Endothelial cell (in vitro differentiated cells): ENCODE measurements at regions not wholly inside any gene's neighbourhood (a gene's known extent, or its start where the extent isn't known, plus 50 kb on each side); places are given as distances from the start of the nearest gene placed in this dataset.

Experiments used
- DNase-seq: peaks from one replicate; pipeline ENCODE4 v3.0.0; 2021; ENCODE audit warnings: low spot score
- H3K27ac Mint-ChIP-seq: one replicate; pipeline ENCODE4 v1.8.0; 2021; ENCODE audit warnings: mixed read lengths, inconsistent platforms; ENCODE audit not compliant: unreplicated experiment
- H3K27me3 Mint-ChIP-seq: one replicate; pipeline ENCODE4 v1.8.0; 2021; ENCODE audit warnings: mild to moderate bottlenecking, moderate library complexity, mixed read lengths, inconsistent platforms; ENCODE audit not compliant: unreplicated experiment
- H3K36me3 Mint-ChIP-seq: one replicate; pipeline ENCODE4 v1.8.0; 2021; ENCODE audit warnings: mild to moderate bottlenecking, low read depth, mixed read lengths, inconsistent platforms; ENCODE audit not compliant: unreplicated experiment
- H3K4me1 Mint-ChIP-seq: one replicate; pipeline ENCODE4 v1.8.0; 2021; ENCODE audit warnings: mild to moderate bottlenecking, mixed read lengths, inconsistent platforms; ENCODE audit not compliant: unreplicated experiment
- H3K4me3 Mint-ChIP-seq: one replicate; pipeline ENCODE4 v1.8.0; 2021; ENCODE audit warnings: mild to moderate bottlenecking, mixed read lengths, inconsistent platforms; ENCODE audit not compliant: unreplicated experiment
- H3K9me3 Mint-ChIP-seq: one replicate; pipeline ENCODE4 v1.8.0; 2021; ENCODE audit warnings: mixed read lengths, inconsistent platforms; ENCODE audit not compliant: unreplicated experiment
- TF ChIP-seq, protein P1 (sequence below): fragments of 200-600 bp; sonication (generic); IDR thresholded peaks from one replicate; pipeline ENCODE4 v1.5.0; 2021; ENCODE audit warnings: antibody characterized with exemption; ENCODE audit not compliant: unreplicated experiment

DNA sequence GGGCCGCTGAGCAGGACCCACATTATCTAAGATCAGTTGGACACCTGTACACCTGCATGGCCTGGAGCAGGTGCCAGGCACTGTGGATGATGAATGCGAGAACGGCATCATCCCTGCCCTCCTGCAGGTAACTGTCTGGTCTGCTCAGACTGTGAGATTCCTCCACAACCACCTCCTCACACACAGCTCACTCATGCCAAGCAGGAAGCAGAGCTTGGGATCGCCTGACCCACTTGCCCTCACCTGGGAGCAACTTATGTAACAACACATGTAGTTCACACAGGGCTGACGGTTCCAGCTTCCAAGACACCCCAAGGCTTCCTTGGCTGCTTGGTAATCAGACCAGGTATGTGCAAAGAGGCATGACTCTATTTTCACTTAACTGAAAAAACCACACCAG is 359.2 kb downstream of the PREX1 start:
- Mint-ChIP-seq H3K36me3 (no peaks in the 10 kb centered on the region), H3K27me3 (no peaks in the 10 kb centered on the region), H3K27ac (no peak overlapping the region), H3K4me1 (no peaks in the 10 kb centered on the region), H3K9me3 (no peaks in the 10 kb centered on the region), H3K4me3 (no peak overlapping the region)
- no peak for DNase-seq
- TF ChIP-seq, protein P1, sequence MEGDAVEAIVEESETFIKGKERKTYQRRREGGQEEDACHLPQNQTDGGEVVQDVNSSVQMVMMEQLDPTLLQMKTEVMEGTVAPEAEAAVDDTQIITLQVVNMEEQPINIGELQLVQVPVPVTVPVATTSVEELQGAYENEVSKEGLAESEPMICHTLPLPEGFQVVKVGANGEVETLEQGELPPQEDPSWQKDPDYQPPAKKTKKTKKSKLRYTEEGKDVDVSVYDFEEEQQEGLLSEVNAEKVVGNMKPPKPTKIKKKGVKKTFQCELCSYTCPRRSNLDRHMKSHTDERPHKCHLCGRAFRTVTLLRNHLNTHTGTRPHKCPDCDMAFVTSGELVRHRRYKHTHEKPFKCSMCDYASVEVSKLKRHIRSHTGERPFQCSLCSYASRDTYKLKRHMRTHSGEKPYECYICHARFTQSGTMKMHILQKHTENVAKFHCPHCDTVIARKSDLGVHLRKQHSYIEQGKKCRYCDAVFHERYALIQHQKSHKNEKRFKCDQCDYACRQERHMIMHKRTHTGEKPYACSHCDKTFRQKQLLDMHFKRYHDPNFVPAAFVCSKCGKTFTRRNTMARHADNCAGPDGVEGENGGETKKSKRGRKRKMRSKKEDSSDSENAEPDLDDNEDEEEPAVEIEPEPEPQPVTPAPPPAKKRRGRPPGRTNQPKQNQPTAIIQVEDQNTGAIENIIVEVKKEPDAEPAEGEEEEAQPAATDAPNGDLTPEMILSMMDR = no peak

DNA sequence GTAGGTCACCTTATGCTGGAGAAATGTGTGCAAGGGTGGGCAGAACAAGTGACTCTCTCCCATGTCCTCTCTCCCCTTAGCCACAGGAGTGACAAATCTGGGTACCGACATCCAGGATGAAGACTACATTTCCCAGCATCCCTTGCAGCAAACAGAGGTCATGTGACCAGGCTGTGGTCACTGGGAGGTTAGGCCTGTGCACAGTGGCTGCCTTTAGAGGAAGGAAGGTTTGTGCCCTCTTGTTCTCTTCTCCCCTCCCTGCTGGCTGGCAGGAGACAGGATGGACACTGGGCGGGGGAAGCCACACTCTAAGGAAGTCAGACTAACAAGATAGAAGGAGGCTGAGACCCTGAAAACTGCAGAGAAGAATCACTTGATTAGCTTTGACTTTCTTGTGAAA is 360.2 kb downstream of the PREX1 start:
- H3K4me1 Mint-ChIP-seq = no peaks in the 10 kb centered on the region
- H3K27ac Mint-ChIP-seq = no peak overlapping the region
- no peaks in the 10 kb centered on the region for H3K36me3 Mint-ChIP-seq
- DNase-seq = no peak
- peaks cover 3% of the 10 kb centered on the region for H3K27me3 Mint-ChIP-seq
- H3K9me3 Mint-ChIP-seq = no peaks in the 10 kb centered on the region
- TF ChIP-seq, protein P1 = no peak
- H3K4me3 Mint-ChIP-seq = no peak overlapping the region

DNA sequence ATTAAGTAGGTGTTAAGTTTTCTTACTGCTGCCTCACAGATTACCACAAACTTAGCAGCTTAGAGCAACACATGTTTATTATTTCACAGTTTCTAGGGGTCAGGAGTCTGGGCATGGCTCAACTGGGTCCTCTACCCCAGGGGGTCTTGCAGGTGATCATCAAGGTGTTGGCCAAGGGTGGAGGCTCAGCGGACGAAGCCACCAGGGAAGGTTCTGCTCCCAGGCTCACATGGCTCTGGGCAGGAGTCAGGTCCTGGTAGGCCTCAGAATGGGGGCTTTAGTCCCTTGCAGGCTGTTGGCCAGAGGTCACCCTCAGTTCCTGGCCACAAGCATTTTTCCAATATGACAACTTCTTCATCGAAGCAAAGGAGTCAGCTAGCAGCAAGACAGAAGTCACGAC is 362.5 kb downstream of the PREX1 start:
- Mint-ChIP-seq H3K27ac (no peak overlapping the region), H3K4me3 (no peak overlapping the region), H3K36me3 (no peaks in the 10 kb centered on the region), H3K4me1 (no peaks in the 10 kb centered on the region), H3K9me3 (no peaks in the 10 kb centered on the region), H3K27me3 (peaks cover 5% of the 10 kb centered on the region)
- TF ChIP-seq, protein P1 = no peak
- DNase-seq = no peak

DNA sequence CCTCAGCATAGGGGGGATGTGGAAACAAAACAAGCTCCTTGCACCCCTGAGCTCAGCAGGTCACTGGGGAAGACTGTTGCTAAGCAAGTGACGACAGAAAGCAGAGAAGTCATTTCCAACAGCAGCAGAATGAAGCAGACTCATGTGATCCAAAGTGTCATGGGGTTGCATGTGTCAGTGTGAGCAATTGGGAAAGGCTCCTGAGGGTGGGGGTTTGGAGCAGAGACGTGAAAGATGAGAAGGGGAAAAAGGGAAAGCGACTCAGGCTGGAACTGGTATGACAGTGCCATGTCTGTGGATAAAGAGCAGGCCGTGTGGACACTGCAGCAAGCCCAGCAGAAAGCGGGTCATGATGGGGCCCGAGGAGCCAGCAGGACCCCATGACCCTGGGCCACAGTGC is 363.9 kb downstream of the PREX1 start:
- no peaks in the 10 kb centered on the region for H3K9me3 Mint-ChIP-seq
- TF ChIP-seq, protein P1 = no peak
- H3K4me1 Mint-ChIP-seq = no peaks in the 10 kb centered on the region
- H3K36me3 Mint-ChIP-seq = no peaks in the 10 kb centered on the region
- H3K27me3 Mint-ChIP-seq = peaks cover 6% of the 10 kb centered on the region
- no peak overlapping the region for H3K4me3 Mint-ChIP-seq
- no peak for DNase-seq
- H3K27ac Mint-ChIP-seq = no peak overlapping the region

DNA sequence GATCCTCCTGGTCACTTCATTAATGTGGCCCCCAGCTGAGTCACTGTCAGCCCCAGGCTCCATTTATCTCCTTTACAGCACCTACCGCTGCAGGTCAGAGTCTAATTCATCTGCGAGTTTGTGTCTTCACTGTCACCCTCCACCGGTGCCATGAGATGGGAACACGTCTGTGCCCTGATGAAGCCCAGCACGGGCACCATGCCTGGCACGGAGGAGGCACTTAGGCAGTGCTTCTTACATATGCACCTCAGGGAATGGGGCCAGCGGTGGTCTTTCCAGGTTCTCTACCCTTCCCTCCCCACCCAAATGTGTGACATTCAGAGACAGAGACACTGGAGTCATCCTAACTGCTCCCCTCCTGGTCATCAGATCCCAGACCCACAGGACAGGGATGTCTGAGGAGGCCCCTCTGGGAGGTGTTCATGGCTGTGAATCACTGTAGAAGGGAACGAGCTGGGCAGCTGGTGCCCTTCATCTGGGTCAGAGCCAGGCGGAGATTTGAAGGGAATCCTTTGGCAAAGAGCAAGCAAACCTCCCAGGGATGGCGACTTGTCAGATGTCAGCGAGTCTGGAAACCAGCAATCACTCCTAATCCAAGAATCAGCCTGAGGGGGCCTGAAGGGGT is 364.6 kb downstream of the PREX1 start:
- Mint-ChIP-seq H3K27ac (no peak overlapping the region), H3K4me1 (no peaks in the 10 kb centered on the region), H3K9me3 (no peaks in the 10 kb centered on the region), H3K4me3 (no peak overlapping the region), H3K27me3 (peaks cover 6% of the 10 kb centered on the region), H3K36me3 (no peaks in the 10 kb centered on the region)
- no peak for DNase-seq
- TF ChIP-seq, protein P1 = no peak
